Heart left ventricle (tissue), 16 donors: ENCODE measurements at regions not wholly inside any gene's neighbourhood (a gene's known extent, or its start where the extent isn't known, plus 50 kb on each side); places are given as distances from the start of the nearest gene placed in this dataset.
"Not testable (repeated sequence)": the region's sequence is repeated elsewhere in the genome, so short reads cannot be mapped to it uniquely, and the experiment has no call there.

Source experiments
- ATAC-seq, 4 donors: fragments of 200-7000 bp; cut with Tn5 transposase; one replicate each; pipeline ENCODE4 v1.9.1; 2020 to 2022; ENCODE audit warnings: moderate library complexity in 4 of 4, mild to moderate bottlenecking in 3 of 4, moderate number of reproducible peaks in 1 of 4
- DNase-seq, 5 donors: peaks; one replicate each; pipeline ENCODE4 v3.0.0-alpha.2; 2020
- H3K27ac ChIP-seq, 12 donors: fragments of 200-600 bp; sonication (generic) in 4 of 12; one replicate each; pipeline versions ENCODE4 v1.5.0 to v1.8.0; 2016 to 2022; ENCODE audit warnings: mild to moderate bottlenecking in 2 of 12
- H3K27me3 ChIP-seq, 9 donors: fragments of 200-600 bp; sonication (generic) in 2 of 9; one replicate each; pipeline versions ENCODE4 v1.5.1 to v1.8.0; 2016 to 2022; ENCODE audit warnings: mild to moderate bottlenecking in 3 of 9
- H3K36me3 ChIP-seq, 9 donors: fragments of 200-600 bp; sonication (generic) in 2 of 9; one replicate each; pipeline versions ENCODE4 v1.5.0 to v1.8.0; 2018 to 2022; ENCODE audit warnings: mild to moderate bottlenecking in 2 of 9
- H3K4me1 ChIP-seq, 12 donors: fragments of 200-600 bp; sonication (generic) in 4 of 12; one replicate each; pipeline versions ENCODE4 v1.5.0 to v1.8.0; 2016 to 2022; ENCODE audit warnings: mild to moderate bottlenecking in 3 of 12
- H3K4me3 ChIP-seq, 12 donors: fragments of 200-600 bp; sonication (generic) in 4 of 12; one replicate each; pipeline versions ENCODE4 v1.5.0 to v1.8.0; 2017 to 2022; ENCODE audit warnings: mild to moderate bottlenecking in 9 of 12, moderate library complexity in 4 of 12
- H3K9me3 ChIP-seq, 12 donors: fragments of 200-600 bp; sonication (generic) in 4 of 12; one replicate each; pipeline versions ENCODE4 v1.5.0 to v1.8.0; 2016 to 2022; ENCODE audit warnings: mild to moderate bottlenecking in 1 of 12
- POLR2A ChIP-seq, 2 donors: fragments of 450-650 bp; IDR thresholded peaks; one replicate each; pipeline ENCODE4 v1.6.1; 2017; ENCODE audit warnings: antibody characterized with exemption in 2 of 2, mild to moderate bottlenecking in 2 of 2, moderate library complexity in 2 of 2
- WGBS, 4 donors: extraction: QIAGEN DNeasy Blood & Tissue Kit in 2 of 4; methylation state at CpG; one replicate each; pipeline versions ENCODE4 v1.1.5 to v1.1.7; 2013 to 2018; 5-methylcytosine and 5-hydroxymethylcytosine counted together
- intact Hi-C, 10 donors: fragments of 100-400 bp; cut with DNase I; formaldehyde crosslinking; loops; one replicate each; pipeline versions ENCODE4 v1.11.1 to v1.14.2; 2022
- TF ChIP-seq, protein P1 (sequence below), 12 donors: fragments of 200-600 bp; sonication (generic) in 4 of 12; IDR thresholded peaks; one replicate each; pipeline versions ENCODE4 v1.5.0 to v1.8.0; 2018 to 2022; ENCODE audit warnings: antibody characterized with exemption in 12 of 12, mild to moderate bottlenecking in 5 of 12
- donor health status: ischemic (EF 13 %, LVEDD 7.1; RV severe dilation, severe dysfunction).
- donor health status: healthy with polysubstance abuse.
- donor health status: DM: no; HTN: yes; CAD: no.
- donor health status: DM: no; HTN: no; CAD: no.
- donor health status: ischemic (EF 25% LVEDD 6.9; RV normal size, moderate dysfunction).
- donor health status: ischemic (EF 25% LVEDD 5.7; RV mildly dilated, moderate dysfunction).
- donor health status: healthy.
- donor health status: DM: yes; HTN: yes; CAD: no.
- donor health status: ischemic (EF 35%, LVEDD 5.7; RV mildly dilated, moderate dysfunction).
- donor health status: nonischemic (EF 11% LVEDD 7.7; RV severe dilation, severe dysfunction).
- donor health status: DM: yes; HTN: yes; CAD: no.
- donor health status: PGD.
- donor health status: ischemic (EF 29% LVEDD 5.4; RV normal size, mild dysfunction).
- donor health status: nonischemic (EF 23%, LVEDD 6.1; RV moderate dilation, normal function).

DNA sequence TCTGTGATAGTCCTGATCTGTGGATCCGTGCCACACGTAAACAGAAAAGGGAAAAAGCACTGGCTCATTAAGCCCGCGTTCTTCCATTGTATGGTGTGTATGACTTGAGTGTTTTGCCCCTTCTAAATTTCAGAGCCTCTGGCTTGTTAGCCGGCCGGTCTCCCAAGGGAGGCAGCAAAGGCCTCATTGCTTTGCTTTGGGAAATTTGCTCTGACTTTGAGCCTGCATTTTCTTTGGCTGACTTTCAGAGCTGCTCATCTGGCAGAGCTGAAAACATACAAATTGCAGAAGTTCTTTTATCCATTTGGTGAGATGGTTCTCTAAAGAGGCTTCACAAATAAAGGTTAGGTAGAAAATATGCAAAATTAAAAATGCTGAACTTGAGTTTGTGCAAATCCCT, 123.0 kb downstream of the UTRN start:
- 51 to 62% (median 54%) methylated on average over 6 of the region's 6 CpGs for WGBS, 4 donors
- H3K27me3 ChIP-seq = no peaks in the 10 kb centered on the region
- ATAC-seq = peak in 3 of 4 donors; percentile 44 to 67 (median 58)
- peaks cover 0 to 63% (median 44%) of the 10 kb centered on the region in 12 donors for H3K4me1 ChIP-seq
- peaks cover 0 to 6% (median 2%) of the 10 kb centered on the region in 9 donors for H3K36me3 ChIP-seq
- no peak overlapping the region for H3K4me3 ChIP-seq
- no peak overlapping the region for H3K27ac ChIP-seq
- TF ChIP-seq, protein P1, sequence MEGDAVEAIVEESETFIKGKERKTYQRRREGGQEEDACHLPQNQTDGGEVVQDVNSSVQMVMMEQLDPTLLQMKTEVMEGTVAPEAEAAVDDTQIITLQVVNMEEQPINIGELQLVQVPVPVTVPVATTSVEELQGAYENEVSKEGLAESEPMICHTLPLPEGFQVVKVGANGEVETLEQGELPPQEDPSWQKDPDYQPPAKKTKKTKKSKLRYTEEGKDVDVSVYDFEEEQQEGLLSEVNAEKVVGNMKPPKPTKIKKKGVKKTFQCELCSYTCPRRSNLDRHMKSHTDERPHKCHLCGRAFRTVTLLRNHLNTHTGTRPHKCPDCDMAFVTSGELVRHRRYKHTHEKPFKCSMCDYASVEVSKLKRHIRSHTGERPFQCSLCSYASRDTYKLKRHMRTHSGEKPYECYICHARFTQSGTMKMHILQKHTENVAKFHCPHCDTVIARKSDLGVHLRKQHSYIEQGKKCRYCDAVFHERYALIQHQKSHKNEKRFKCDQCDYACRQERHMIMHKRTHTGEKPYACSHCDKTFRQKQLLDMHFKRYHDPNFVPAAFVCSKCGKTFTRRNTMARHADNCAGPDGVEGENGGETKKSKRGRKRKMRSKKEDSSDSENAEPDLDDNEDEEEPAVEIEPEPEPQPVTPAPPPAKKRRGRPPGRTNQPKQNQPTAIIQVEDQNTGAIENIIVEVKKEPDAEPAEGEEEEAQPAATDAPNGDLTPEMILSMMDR (IDR thresholded peaks at IDR 0.05) = no peak
- TF ChIP-seq POLR2A (IDR thresholded peaks at IDR 0.05) = no peak
- DNase-seq = peak; percentile 47 to 79 (median 61)
- intact Hi-C loops = no loop called here
- no peaks in the 10 kb centered on the region for H3K9me3 ChIP-seq

DNA sequence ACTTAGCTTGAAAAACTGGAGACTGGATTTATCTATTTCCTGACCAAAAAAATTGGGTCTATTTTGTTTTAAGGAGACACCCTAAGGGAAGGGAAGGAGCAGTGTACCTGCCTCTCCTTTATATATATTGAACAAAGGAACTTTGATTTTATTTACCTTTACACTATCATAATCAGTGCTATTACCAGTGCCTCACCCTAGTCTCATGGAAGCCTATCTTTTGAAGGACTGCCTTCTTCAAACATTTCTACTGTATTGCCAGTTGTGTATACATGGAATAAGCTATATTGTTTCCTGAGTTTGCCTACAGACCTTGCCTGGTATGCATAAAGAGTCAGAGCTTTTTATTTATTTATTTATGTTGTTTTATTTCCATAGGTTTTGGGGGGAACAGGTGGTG, 124.9 kb downstream of the UTRN start:
- H3K4me3 ChIP-seq = no peak overlapping the region
- TF ChIP-seq POLR2A (IDR thresholded peaks at IDR 0.05) = no peak
- TF ChIP-seq, protein P1 (IDR thresholded peaks at IDR 0.05) = no peak
- H3K27me3 ChIP-seq = no peaks in the 10 kb centered on the region
- no peaks in the 10 kb centered on the region for H3K36me3 ChIP-seq
- intact Hi-C loops = loop anchor here in 4 of 10 donors (10.0 kb wide), 4 partner anchors 45 to 125 kb away; partner anchors contain the start of gene UTRN (in 1 of the 4)
- no peaks in the 10 kb centered on the region for H3K9me3 ChIP-seq
- H3K27ac ChIP-seq = no peak overlapping the region
- peaks cover 0 to 57% (median 41%) of the 10 kb centered on the region in 12 donors for H3K4me1 ChIP-seq
- DNase-seq = no peak
- ATAC-seq = no peak

DNA sequence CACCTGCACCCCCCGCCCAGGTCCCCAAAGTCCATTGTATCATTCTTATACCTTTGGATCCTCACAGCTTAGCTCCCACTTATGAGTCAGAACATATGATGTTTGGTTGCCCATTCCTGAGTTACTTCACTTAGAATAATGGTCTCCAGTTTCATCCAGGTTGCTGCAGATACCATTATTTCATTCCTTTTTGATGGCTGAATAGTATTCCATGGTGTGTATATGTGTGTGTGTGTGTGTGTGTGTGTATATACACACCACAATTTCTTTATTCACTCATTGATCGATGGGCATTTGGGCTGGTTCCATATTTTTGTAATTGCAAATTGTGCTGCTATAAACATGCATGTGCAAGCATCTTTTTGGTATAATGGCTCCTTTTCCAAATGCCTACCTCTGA, 125.4 kb downstream of the UTRN start:
- not testable (repeated sequence) for ATAC-seq, H3K27ac ChIP-seq, H3K27me3 ChIP-seq, H3K36me3 ChIP-seq, DNase-seq, H3K9me3 ChIP-seq, H3K4me3 ChIP-seq
- H3K4me1 ChIP-seq = peaks cover 0 to 56% (median 41%) of the 10 kb centered on the region in 12 donors
- intact Hi-C loops = loop anchor here in 4 of 10 donors (10.0 kb wide), 4 partner anchors 46 to 126 kb away; partner anchors contain the start of gene UTRN (in 1 of the 4)
- 95 to 99% (median 98%) methylated on average over 2 of the region's 2 CpGs for WGBS, 4 donors

DNA sequence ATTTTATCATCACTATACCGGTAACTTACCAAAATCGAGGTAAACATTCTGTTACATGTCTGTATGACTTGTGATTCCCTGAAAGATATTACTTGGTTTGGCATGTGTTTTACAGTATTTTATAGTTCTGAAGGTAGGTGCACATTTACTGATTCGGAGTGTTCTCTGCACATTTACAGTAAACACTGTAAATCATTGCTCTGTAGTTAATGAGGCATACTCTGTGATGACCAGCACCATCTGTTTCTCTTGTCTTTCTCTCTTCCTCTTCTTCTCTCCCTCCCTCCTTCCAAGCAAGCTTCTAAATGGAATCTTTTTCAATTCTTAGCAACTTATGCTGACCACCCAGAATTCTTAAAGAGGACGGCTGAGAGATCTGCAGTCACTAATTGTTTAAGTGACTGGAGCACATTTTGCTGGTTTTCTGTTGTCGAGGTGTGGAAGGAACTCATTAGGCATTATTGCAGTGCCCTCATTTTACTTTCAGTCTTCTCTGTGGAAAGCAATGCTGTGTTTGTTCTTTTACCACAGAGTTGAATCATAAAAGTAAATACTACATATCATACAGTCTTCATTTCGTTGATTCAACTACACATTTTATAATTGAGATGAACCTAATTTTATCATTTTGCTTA, 126.5 kb downstream of the UTRN start:
- Histone ChIP-seq H3K27me3 (no peaks in the 10 kb centered on the region), H3K36me3 (no peaks in the 10 kb centered on the region), H3K4me1 (peaks cover 0 to 57% (median 41%) of the 10 kb centered on the region in 12 donors), H3K4me3 (no peak overlapping the region), H3K27ac (no peak overlapping the region), H3K9me3 (no peaks in the 10 kb centered on the region)
- 82 to 87% (median 83%) methylated on average over 6 of the region's 6 CpGs for WGBS, 4 donors
- intact Hi-C loops = loop anchor here in 4 of 10 donors (10.0 kb wide), 4 partner anchors 47 to 127 kb away; partner anchors contain the start of gene UTRN (in 1 of the 4)
- ATAC-seq (no peak), DNase-seq (no peak)
- TF ChIP-seq POLR2A (IDR thresholded peaks at IDR 0.05) = no peak
- TF ChIP-seq, protein P1 (IDR thresholded peaks at IDR 0.05) = no peak
